ENCODE measurements at regions not wholly inside any gene's neighbourhood (a gene's known extent, or its start where the extent isn't known, plus 50 kb on each side); places are given as distances from the start of the nearest gene placed in this dataset.
A peak's percentile ranks its signal among the peaks of the same experiment; 100 is the strongest.
"Not testable (repeated sequence)": the region's sequence is repeated elsewhere in the genome, so short reads cannot be mapped to it uniquely, and the experiment has no call there.

- peaks cover 3 to 11% (median 3%) of the 10 kb centered on the region in 3 donors for H3K27me3 ChIP-seq (ENCODE audit: control insufficient read depth in 3 of 3, insufficient read depth in 3 of 3, low read length in 2 of 3)
- peak overlapping the region; percentile 61 for H3K4me3 ChIP-seq
- no peak for TF ChIP-seq CTCF (IDR thresholded peaks at IDR 0.05; ENCODE audit: control extremely low read depth, extremely low read depth)
- peak; percentile 29 for ATAC-seq (ENCODE audit: insufficient read depth, low FRiP score)
- no peak overlapping the region for H3K9ac ChIP-seq (ENCODE audit: insufficient read depth in 1 of 2, low read length in 2 of 2)
- no peaks in the 10 kb centered on the region for H3K9me3 ChIP-seq (ENCODE audit: control insufficient read depth in 4 of 4, insufficient read depth in 3 of 4, low read length in 3 of 4)
- 47 to 72% methylated on average over 42 of the region's 42 CpGs for WGBS, 2 donors
- peaks cover 0 to 1% (median 0%) of the 10 kb centered on the region in 4 donors for H3K36me3 ChIP-seq (ENCODE audit: control insufficient read depth in 4 of 4, insufficient read depth in 4 of 4, low read length in 4 of 4)
- H3K4me1 ChIP-seq (ENCODE audit: control insufficient read depth in 5 of 5, insufficient read depth in 5 of 5, low read length in 5 of 5), result peaks cover 0 to 5% (median 0%) of the 10 kb centered on the region in 5 donors
- peak in 2 of 3 donors; percentile 22 to 44 for DNase-seq
- peak overlapping the region; percentile 72 to 78 for H3K27ac ChIP-seq (ENCODE audit: low read depth in 1 of 2, low read length in 1 of 2)
These were observed 136.0 kb downstream of the FAM53A start for GRCh38 chr4:1547856-1548826.

GRCh38 chr4:1547131-1547855 is 136.8 kb downstream of the FAM53A start:
- Histone ChIP-seq H3K9ac (ENCODE audit: insufficient read depth in 1 of 2, low read length in 2 of 2) (no peak overlapping the region), H3K36me3 (ENCODE audit: control insufficient read depth in 4 of 4, insufficient read depth in 4 of 4, low read length in 4 of 4) (peaks cover 0 to 1% (median 0%) of the 10 kb centered on the region in 4 donors), H3K4me1 (ENCODE audit: control insufficient read depth in 5 of 5, insufficient read depth in 5 of 5, low read length in 5 of 5) (peaks cover 0 to 5% (median 0%) of the 10 kb centered on the region in 5 donors), H3K4me3 (peak overlapping the region; percentile 61), H3K27me3 (ENCODE audit: control insufficient read depth in 3 of 3, insufficient read depth in 3 of 3, low read length in 2 of 3) (peaks cover under 1 to 7% (median 3%) of the 10 kb centered on the region in 3 donors), H3K27ac (ENCODE audit: low read depth in 1 of 2, low read length in 1 of 2) (peak overlapping the region; percentile 72 to 78), H3K9me3 (ENCODE audit: control insufficient read depth in 4 of 4, insufficient read depth in 3 of 4, low read length in 3 of 4) (no peaks in the 10 kb centered on the region)
- DNase-seq, result no peak
- no peak for TF ChIP-seq CTCF (IDR thresholded peaks at IDR 0.05; ENCODE audit: control extremely low read depth, extremely low read depth)
- no peak for ATAC-seq (ENCODE audit: insufficient read depth, low FRiP score)
- 59 to 75% methylated on average over 19 of the region's 19 CpGs for WGBS, 2 donors

GRCh38 chr4:1544861-1545281 is 138.6 kb upstream of the NKX1-1 start:
- TF ChIP-seq CTCF (IDR thresholded peaks at IDR 0.05; ENCODE audit: control extremely low read depth, extremely low read depth), result no peak
- no peaks in the 10 kb centered on the region for H3K9me3 ChIP-seq (ENCODE audit: control insufficient read depth in 4 of 4, insufficient read depth in 3 of 4, low read length in 3 of 4)
- H3K4me1 ChIP-seq (ENCODE audit: control insufficient read depth in 5 of 5, insufficient read depth in 5 of 5, low read length in 5 of 5), result peaks cover 0 to 5% (median 0%) of the 10 kb centered on the region in 5 donors
- 56 to 70% methylated on average over 18 of the region's 18 CpGs for WGBS, 2 donors
- peak in 1 of 3 donors; percentile 17 for DNase-seq
- H3K36me3 ChIP-seq (ENCODE audit: control insufficient read depth in 4 of 4, insufficient read depth in 4 of 4, low read length in 4 of 4), result no peaks in the 10 kb centered on the region
- peak overlapping the region; percentile 68 to 82 for H3K27ac ChIP-seq (ENCODE audit: low read depth in 1 of 2, low read length in 1 of 2)
- no peak overlapping the region for H3K4me3 ChIP-seq
- no peak for ATAC-seq (ENCODE audit: insufficient read depth, low FRiP score)
- H3K9ac ChIP-seq (ENCODE audit: insufficient read depth in 1 of 2, low read length in 2 of 2), result no peak overlapping the region
- peaks cover 0 to 7% (median 3%) of the 10 kb centered on the region in 3 donors for H3K27me3 ChIP-seq (ENCODE audit: control insufficient read depth in 3 of 3, insufficient read depth in 3 of 3, low read length in 2 of 3)

GRCh38 chr4:1544435-1544834 is 138.2 kb upstream of the NKX1-1 start:
- H3K27me3 ChIP-seq (ENCODE audit: control insufficient read depth in 3 of 3, insufficient read depth in 3 of 3, low read length in 2 of 3); H3K36me3 ChIP-seq (ENCODE audit: control insufficient read depth in 4 of 4, insufficient read depth in 4 of 4, low read length in 4 of 4); ATAC-seq (ENCODE audit: insufficient read depth, low FRiP score); H3K4me1 ChIP-seq (ENCODE audit: control insufficient read depth in 5 of 5, insufficient read depth in 5 of 5, low read length in 5 of 5); DNase-seq; H3K9me3 ChIP-seq (ENCODE audit: control insufficient read depth in 4 of 4, insufficient read depth in 3 of 4, low read length in 3 of 4); H3K4me3 ChIP-seq; H3K9ac ChIP-seq (ENCODE audit: insufficient read depth in 1 of 2, low read length in 2 of 2): not testable (repeated sequence)
- 73 to 77% methylated on average over 21 of the region's 21 CpGs for WGBS, 2 donors
- peak overlapping the region; percentile 68 to 82 for H3K27ac ChIP-seq (ENCODE audit: low read depth in 1 of 2, low read length in 1 of 2)
